GM12873 (cell line): ENCODE measurements at regions not wholly inside any gene's neighbourhood (a gene's known extent, or its start where the extent isn't known, plus 50 kb on each side); places are given as distances from the start of the nearest gene placed in this dataset.

Experiments used
- TF ChIP-seq, protein P1 (sequence below): IDR thresholded peaks from 2 replicates; pipeline ENCODE4 v1.5.1; 2012; ENCODE audit warnings: low read depth, mild to moderate bottlenecking, moderate library complexity, low read length, control low read depth; ENCODE audit not compliant: insufficient read depth; ENCODE audit errors: missing control alignments

DNA sequence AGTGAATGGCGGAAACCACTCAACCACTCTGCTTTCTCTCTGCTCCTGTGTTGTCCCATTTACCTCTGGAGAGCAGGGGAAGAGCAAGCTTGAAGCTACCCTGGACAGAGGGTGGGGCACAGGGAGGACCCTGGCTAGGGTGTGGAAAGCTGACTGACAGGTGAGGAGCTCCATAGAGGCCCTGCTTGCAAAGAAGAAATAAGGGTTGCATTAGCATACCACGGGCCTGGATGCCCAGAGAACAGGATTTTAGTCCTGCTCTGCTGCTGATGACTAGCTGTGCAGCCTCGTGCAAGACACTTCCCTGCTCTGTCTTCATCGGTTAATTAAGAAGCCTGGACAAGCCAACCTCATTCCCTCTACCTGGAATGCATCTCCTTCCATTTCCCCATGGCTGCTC, 135.0 kb downstream of the BUD13 start:
- TF ChIP-seq, protein P1, sequence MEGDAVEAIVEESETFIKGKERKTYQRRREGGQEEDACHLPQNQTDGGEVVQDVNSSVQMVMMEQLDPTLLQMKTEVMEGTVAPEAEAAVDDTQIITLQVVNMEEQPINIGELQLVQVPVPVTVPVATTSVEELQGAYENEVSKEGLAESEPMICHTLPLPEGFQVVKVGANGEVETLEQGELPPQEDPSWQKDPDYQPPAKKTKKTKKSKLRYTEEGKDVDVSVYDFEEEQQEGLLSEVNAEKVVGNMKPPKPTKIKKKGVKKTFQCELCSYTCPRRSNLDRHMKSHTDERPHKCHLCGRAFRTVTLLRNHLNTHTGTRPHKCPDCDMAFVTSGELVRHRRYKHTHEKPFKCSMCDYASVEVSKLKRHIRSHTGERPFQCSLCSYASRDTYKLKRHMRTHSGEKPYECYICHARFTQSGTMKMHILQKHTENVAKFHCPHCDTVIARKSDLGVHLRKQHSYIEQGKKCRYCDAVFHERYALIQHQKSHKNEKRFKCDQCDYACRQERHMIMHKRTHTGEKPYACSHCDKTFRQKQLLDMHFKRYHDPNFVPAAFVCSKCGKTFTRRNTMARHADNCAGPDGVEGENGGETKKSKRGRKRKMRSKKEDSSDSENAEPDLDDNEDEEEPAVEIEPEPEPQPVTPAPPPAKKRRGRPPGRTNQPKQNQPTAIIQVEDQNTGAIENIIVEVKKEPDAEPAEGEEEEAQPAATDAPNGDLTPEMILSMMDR, result no peak

DNA sequence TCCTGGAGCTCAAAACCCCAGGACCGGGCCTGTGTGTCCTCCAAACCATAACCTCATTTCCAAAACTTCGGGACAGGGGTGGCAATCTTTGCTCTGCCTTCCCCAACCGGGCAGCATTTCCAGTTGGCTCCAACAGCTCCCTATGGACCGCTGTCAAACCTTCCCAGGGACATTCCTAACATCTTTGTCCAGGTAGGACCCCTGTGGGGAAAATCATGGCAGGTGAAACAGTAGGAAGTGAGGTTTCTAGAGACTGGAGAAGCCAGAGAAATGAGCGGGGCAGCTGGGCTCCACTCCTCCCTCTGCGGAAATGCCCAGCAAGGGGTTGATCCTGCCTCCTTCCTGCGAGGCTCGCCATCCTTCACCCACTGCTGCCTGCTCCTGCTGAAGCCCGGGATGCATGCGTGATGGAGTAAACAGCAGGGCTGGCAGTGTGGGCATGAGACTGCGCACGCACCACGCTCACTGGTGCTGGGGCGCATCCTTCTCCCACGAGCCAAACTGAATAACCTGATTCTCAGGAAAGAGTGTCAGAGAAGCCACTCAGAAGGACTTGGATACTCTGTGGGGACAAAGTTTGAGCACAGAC, 136.4 kb downstream of the BUD13 start:
- TF ChIP-seq, protein P1, result no peak

DNA sequence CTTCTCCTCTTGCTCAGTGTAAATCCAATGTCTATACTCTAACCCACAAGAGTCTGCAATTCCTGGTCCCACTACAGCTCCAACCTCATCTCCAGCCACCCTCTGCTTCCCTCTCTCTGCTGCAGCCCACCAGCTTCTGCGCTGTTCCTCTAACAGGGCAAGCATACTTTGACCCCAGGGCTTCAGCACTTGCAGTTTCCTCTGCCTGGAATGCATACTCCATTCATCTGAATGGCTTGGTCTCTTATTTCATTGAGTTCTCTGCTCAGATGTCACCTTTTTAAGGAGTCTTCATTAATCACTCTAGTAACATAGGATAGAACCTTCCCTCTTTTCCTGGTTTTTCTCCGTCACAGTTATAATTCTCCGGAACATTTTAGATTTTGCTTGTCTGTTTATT, 141.6 kb downstream of the BUD13 start:
- TF ChIP-seq, protein P1, result no peak

DNA sequence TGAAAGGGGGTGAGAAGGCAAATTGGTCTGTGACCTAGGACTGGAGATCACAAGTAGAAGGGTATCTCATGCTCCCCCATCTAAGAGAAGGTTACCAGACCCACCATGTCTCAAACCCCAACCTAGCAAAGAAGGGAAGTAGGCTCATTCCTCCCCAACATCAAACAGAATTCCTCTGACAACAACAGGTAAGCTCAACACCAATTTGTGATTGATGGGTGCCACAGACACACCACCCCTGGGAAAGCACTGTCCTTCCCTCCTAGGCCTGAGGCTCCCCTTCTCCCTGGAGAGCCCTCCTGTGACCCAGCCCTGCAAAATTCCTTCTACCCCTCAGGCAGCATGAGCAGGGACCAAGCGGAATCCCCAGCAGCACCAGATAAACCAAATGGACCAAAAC, 154.3 kb downstream of the BUD13 start:
- TF ChIP-seq, protein P1, result no peak

DNA sequence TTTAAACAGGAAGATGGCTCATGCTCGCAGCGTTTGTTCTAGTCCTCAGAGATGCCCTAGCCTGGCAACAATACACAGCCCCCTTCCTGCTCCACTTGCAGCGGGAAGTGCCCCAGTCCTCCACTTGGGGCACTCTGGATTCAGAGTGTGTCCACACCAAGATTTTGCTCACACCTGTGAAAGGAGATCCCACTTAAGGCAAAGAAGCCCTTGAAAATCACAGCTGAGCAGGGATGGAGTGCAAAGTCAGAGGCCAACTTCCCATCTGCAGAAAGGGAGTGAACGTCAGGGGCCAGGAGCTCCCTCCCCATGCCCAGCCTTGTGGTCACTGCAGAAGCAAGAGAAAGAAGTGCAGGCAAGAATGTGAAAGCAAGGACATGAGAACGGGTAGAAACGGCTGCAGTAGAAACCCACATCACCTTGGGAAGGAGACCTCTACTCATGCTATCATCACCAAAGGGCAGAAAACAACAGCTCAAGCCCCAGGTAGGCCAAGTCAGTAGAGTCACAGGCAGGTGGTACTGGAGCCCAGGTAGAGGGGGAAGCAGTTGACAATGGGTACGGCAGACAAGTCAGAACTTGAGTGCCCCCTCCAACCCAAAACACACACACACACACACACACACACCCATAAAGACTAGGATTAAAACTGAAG, 157.4 kb downstream of the BUD13 start:
- TF ChIP-seq, protein P1, result no peak

DNA sequence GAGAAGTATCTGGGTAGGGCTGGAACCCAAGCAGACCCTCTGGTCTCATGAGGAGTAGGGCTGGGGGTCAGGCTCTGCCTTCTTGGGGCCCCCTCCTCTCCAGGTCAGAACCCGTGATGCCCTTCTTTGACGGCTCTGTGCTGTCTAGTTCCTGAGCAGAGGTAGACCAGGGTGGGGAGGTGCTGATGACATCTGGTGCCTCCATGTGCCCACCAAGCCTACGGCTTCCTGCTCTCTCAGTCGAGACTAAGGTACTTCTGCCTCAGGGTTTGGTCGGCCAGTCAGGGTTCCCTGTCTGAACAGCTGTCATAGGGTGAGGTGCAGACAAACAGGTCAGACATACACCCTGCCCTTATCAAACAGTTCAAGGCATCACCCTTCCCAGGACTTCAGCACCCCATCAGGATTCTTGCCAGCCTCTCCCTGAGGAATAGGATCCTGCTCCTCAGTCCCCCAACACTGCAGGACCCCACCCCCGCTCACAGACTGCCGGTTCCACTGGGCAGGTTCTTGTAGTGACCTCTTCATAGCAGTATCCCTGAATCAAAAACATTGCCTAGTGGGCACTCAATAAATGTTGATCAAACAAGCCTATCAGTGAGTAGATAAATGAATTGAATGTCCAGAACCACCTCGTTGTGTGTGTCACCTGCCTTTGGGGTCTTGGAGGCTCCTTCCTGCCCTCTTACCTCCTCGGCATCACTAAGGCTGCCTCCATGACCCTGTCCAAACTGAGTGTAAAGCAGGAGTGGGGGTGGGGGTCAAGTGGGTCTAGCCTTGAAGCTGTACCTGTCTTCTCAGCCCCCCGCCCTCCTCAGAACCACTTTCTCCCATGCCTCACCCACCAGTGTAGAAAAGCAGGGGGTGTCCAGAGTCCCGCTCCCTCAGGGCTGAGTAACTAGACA, 158.2 kb downstream of the BUD13 start:
- TF ChIP-seq, protein P1, result no peak
